ENCODE measurements at regions not wholly inside any gene's neighbourhood (a gene's known extent, or its start where the extent isn't known, plus 50 kb on each side); places are given as distances from the start of the nearest gene placed in this dataset.
A peak's percentile ranks its signal among the peaks of the same experiment; 100 is the strongest.

DNA sequence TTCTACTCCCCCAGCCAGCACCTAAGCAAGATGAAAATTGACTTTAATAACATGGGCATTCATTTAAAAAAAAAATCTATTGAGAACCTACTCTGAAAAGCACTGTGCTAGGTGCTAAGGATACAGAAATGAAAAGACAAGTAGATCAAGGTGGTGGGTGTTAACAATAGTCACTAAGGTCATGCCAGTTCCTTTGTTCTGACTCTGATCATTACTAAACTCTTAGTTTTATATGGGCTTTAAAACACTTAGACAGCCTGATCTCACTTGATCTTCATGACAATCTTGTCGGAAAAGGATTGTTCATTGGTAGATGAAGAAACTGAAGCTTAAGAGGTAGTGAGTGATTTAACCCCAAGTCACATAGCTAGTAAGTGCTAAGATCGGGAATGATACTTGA lies 285.7 kb upstream of the PRDM1 start:
- TF ChIP-seq, protein P1, sequence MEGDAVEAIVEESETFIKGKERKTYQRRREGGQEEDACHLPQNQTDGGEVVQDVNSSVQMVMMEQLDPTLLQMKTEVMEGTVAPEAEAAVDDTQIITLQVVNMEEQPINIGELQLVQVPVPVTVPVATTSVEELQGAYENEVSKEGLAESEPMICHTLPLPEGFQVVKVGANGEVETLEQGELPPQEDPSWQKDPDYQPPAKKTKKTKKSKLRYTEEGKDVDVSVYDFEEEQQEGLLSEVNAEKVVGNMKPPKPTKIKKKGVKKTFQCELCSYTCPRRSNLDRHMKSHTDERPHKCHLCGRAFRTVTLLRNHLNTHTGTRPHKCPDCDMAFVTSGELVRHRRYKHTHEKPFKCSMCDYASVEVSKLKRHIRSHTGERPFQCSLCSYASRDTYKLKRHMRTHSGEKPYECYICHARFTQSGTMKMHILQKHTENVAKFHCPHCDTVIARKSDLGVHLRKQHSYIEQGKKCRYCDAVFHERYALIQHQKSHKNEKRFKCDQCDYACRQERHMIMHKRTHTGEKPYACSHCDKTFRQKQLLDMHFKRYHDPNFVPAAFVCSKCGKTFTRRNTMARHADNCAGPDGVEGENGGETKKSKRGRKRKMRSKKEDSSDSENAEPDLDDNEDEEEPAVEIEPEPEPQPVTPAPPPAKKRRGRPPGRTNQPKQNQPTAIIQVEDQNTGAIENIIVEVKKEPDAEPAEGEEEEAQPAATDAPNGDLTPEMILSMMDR (IDR thresholded peaks at IDR 0.05; ENCODE audit: insufficient read depth, low read length, severe bottlenecking), result no peak
- FAIRE-seq, result no peak
- Histone ChIP-seq H3K36me3 (ENCODE audit: control insufficient read depth, insufficient read depth, low read length) (no peaks in the 10 kb centered on the region), H3K4me3 (ENCODE audit: low read depth, low read length) (no peak overlapping the region), H3K27me3 (ENCODE audit: control insufficient read depth, insufficient read depth, low read length) (no peaks in the 10 kb centered on the region)
- no peak for DNase-seq (ENCODE audit: low read depth)

DNA sequence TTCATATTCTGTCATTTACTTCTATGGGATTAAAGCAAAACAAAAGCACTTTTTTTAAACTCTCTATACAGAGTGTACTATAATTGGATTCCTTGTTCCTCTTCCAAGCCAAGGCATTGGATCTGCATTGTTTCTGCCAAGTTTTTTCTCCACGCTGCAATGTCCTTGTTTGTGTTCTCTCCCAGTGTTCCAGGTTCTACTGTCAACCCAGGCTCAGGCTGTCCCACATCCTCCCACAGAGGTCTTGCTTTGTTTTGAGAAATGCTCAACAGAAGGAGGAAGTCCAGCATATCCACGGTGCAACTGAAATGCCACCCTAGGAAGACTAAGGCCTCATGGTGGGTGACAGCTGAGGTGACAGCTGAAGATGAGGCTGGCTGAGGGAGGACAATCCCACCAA lies 287.1 kb upstream of the PRDM1 start:
- H3K27me3 ChIP-seq (ENCODE audit: control insufficient read depth, insufficient read depth, low read length), result no peaks in the 10 kb centered on the region
- no peaks in the 10 kb centered on the region for H3K36me3 ChIP-seq (ENCODE audit: control insufficient read depth, insufficient read depth, low read length)
- H3K4me3 ChIP-seq (ENCODE audit: low read depth, low read length), result no peak overlapping the region
- DNase-seq (ENCODE audit: low read depth), result no peak
- FAIRE-seq, result no peak
- TF ChIP-seq, protein P1 (IDR thresholded peaks at IDR 0.05; ENCODE audit: insufficient read depth, low read length, severe bottlenecking), result no peak

DNA sequence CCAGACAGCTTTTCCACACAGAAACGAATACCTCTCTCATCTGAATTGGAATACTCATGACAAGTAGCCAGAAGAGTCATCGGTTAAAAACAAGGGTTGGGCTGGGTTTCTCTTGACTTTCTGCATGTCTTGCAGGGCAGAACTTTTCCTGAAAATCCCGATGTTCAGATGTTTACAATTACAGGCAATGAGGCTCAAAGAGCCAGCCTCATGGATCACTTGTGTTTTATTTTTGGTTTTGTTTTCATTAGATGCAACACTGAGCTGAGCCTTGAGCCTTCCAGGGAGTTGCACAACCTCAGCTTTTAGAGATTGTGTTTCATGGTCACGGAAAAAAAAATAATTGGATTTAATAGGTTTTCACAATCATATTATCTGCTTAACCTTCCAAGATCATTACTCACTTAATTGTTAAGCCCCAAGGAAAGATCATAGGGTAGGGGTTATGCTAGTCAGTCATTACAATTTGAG lies 288.1 kb upstream of the PRDM1 start:
- no peak overlapping the region for H3K4me3 ChIP-seq (ENCODE audit: low read depth, low read length)
- TF ChIP-seq, protein P1 (IDR thresholded peaks at IDR 0.05; ENCODE audit: insufficient read depth, low read length, severe bottlenecking), result no peak
- no peak for FAIRE-seq

DNA sequence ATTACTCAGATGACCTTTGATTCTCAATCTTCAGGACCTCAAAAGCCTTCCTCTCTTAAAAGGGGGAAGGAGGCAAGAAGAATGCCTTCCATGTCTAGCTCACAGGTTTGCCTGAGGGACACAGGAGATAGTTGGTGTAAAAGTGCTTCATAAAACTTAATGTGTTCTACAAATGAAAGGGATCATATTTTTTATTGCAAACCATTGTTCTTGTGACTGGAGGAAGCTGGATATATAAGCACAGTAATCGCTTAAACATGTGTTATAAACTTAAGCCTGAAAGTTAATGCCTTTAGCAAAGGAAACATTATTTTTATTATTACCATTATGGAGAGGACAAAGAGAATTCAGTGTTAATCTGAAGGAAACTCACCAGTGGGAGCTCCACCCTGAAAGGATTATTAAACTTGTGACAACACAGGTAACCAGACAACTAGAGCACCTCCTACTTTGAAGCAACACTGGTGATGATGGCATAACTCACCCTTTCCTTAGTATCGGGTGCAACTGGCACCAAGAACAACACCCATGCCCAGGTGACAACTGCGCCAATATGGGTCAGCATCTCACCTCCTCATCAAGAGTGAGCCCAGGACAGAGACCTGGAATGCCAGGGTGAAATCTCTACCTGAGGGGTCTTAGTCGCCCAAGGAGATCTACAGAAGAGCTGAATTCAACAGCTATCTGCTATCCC lies 288.7 kb upstream of the PRDM1 start:
- FAIRE-seq, result no peak

More for the DNA sequence above, 288.1 kb upstream of the PRDM1 start:
- no peak for DNase-seq (ENCODE audit: low read depth)
- no peaks in the 10 kb centered on the region for H3K27me3 ChIP-seq (ENCODE audit: control insufficient read depth, insufficient read depth, low read length)
- H3K36me3 ChIP-seq (ENCODE audit: control insufficient read depth, insufficient read depth, low read length), result no peaks in the 10 kb centered on the region

DNA sequence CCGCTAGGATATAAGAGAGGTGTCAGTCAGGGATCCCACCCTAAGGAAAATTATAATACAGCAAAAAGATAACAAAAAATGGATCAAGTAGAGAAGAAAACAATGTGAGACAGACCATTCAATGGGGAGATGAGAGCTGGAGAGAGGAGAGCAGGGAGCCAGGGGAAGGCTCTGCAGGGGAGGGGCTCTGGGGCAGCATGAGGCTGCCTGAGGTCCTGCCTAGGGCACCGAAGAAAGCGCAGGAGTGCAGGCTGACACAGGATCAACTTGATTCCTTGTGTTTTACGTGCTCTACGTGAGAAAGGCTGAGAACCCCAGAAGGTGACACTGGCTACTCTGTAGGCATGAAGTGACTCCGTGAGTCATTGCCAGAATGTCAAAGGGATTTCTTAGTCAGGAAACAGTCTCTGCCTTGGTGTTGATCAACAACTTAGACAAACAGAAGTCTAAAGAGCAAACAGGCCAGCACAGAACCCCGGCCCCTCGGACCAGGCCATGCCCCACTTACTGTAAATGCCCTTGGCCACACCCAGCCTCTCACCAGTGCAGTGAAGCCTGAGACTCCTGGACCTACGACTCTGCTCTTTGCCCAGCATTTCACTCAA lies 290.1 kb upstream of the PRDM1 start:
- H3K36me3 ChIP-seq (ENCODE audit: control insufficient read depth, insufficient read depth, low read length), result no peaks in the 10 kb centered on the region
- no peaks in the 10 kb centered on the region for H3K27me3 ChIP-seq (ENCODE audit: control insufficient read depth, insufficient read depth, low read length)
- FAIRE-seq, result peak; percentile 73
- TF ChIP-seq, protein P1 (IDR thresholded peaks at IDR 0.05; ENCODE audit: insufficient read depth, low read length, severe bottlenecking), result no peak
- peak; percentile 78 for DNase-seq (ENCODE audit: low read depth)
- no peak overlapping the region for H3K4me3 ChIP-seq (ENCODE audit: low read depth, low read length)

More for the DNA sequence above, 288.7 kb upstream of the PRDM1 start:
- no peaks in the 10 kb centered on the region for H3K36me3 ChIP-seq (ENCODE audit: control insufficient read depth, insufficient read depth, low read length)
- TF ChIP-seq, protein P1 (IDR thresholded peaks at IDR 0.05; ENCODE audit: insufficient read depth, low read length, severe bottlenecking), result no peak
- DNase-seq (ENCODE audit: low read depth), result peak; percentile 58
- H3K4me3 ChIP-seq (ENCODE audit: low read depth, low read length), result no peak overlapping the region
- H3K27me3 ChIP-seq (ENCODE audit: control insufficient read depth, insufficient read depth, low read length), result no peaks in the 10 kb centered on the region

All from bronchial epithelial cell (primary cell).